ENCODE measurements at regions not wholly inside any gene's neighbourhood (a gene's known extent, or its start where the extent isn't known, plus 50 kb on each side); places are given as distances from the start of the nearest gene placed in this dataset.
"Not testable (repeated sequence)": the region's sequence is repeated elsewhere in the genome, so short reads cannot be mapped to it uniquely, and the experiment has no call there.

DNA sequence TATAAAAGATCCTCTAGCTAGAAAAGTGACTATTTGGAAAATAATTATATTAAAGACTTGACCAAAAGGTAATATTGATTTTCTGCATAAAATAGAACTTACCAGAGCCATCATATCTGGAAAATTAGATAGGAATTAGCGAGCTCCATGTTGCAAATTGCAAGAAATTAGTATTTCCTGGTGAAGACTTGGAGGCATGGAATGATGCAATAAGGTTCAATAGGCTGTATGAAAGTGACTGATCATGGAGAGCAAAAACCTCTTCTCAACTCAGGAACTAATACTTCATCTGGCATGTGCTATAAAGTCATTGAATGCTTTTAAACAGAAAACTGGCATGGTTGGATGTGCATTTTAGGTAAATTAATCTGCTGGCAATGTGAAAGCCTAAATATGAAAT is 66.3 kb upstream of the UFM1 start:
- Mint-ChIP-seq H3K9me3 (peaks cover 6% of the 10 kb centered on the region), H3K27ac (no peak overlapping the region), H3K4me3 (no peak overlapping the region), H3K27me3 (no peaks in the 10 kb centered on the region), H3K36me3 (ENCODE audit: low read depth) (no peaks in the 10 kb centered on the region), H3K4me1 (no peaks in the 10 kb centered on the region)
- intact Hi-C loops (cut with micrococcal nuclease) = no loop called here
- DNase-seq = no peak

DNA sequence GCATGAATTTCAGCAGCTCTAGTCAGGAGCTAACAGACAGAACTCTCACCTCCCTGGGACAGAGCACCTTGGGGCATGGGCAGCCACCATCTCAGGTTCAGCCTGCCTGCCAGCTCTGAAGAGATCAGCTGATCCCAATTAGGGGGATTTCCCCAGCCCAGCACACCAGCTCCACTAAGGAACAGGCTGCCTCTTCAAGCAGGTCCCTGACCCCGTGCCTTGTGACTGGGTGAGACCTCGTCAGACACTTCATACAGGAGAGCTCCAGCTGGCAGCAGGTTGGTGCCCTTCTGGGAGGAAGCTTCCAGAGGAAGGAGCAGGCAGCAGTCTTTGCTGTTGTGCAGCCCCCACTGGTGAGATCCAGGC is 84.5 kb upstream of the UFM1 start:
- DNase-seq = no peak
- no peak overlapping the region for H3K4me3 Mint-ChIP-seq
- no peaks in the 10 kb centered on the region for H3K36me3 Mint-ChIP-seq (ENCODE audit: low read depth)
- intact Hi-C loops (cut with micrococcal nuclease) = no loop called here
- H3K4me1 Mint-ChIP-seq = no peaks in the 10 kb centered on the region
- peaks cover 7% of the 10 kb centered on the region for H3K9me3 Mint-ChIP-seq
- no peaks in the 10 kb centered on the region for H3K27me3 Mint-ChIP-seq
- H3K27ac Mint-ChIP-seq = no peak overlapping the region

DNA sequence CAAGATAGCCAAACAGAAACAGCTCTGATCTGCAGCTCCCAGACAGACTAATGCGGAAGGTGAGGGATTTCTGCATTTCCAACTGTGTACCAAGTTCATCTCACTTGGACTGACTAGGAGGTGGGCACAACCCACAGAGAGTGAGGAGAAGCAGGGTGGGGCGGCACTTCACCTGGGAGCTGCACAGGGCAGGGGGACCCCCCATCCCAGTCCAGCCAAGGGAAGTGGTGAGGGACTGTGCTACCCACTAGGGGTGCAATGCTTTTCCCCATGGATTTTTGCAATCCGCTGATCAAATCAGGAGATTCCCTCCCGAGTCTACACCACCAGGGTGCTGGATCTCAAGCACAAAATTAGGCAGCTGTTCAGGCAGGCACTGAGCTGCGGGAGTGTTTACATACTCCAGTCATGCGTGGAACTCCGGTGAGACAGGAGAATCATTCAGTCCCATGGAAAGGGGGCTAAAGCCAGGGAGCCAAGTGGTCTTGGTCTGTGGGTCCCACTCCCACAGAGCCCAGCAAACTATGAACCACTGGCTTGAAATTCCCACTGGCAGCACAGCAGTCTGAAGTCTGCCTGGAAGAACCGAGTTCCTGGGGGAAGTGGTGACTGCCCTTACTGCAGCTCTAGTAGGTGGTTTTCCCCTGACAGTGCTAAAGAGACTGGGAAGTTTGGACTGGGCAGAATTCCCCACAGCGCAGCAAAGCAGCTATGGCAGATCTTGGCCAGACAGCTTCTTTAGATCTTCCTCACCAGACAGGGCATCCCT is 85.1 kb upstream of the UFM1 start:
- H3K27me3 Mint-ChIP-seq = no peaks in the 10 kb centered on the region
- H3K9me3 Mint-ChIP-seq = peaks cover 4% of the 10 kb centered on the region
- intact Hi-C loops (cut with micrococcal nuclease) = no loop called here
- no peak overlapping the region for H3K27ac Mint-ChIP-seq
- no peaks in the 10 kb centered on the region for H3K36me3 Mint-ChIP-seq (ENCODE audit: low read depth)
- no peak overlapping the region for H3K4me3 Mint-ChIP-seq
- H3K4me1 Mint-ChIP-seq = no peaks in the 10 kb centered on the region
- no peak for DNase-seq

DNA sequence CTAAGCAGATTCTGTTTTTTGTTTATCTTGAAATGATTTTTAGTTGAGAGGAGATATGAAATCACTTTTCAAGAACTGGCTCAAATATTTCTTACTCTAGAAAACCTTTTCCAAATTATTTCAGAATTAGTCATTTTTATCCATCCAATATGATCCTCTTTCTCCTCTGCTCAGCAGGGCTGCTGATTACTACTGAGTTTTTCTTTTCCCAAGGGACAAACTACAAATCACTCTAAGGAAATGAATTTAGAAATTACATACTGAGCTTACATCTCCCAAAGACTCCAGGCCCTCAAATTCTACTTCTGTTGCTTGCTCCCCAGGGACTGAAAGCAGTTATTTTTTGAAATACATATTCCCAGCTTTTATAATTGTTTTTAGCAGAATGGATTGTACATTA is 87.4 kb upstream of the UFM1 start:
- Mint-ChIP-seq H3K4me1 (no peaks in the 10 kb centered on the region), H3K9me3 (peaks cover 4% of the 10 kb centered on the region), H3K27ac (no peak overlapping the region), H3K36me3 (ENCODE audit: low read depth) (no peaks in the 10 kb centered on the region), H3K4me3 (no peak overlapping the region), H3K27me3 (no peaks in the 10 kb centered on the region)
- DNase-seq = no peak
- intact Hi-C loops (cut with micrococcal nuclease) = no loop called here

DNA sequence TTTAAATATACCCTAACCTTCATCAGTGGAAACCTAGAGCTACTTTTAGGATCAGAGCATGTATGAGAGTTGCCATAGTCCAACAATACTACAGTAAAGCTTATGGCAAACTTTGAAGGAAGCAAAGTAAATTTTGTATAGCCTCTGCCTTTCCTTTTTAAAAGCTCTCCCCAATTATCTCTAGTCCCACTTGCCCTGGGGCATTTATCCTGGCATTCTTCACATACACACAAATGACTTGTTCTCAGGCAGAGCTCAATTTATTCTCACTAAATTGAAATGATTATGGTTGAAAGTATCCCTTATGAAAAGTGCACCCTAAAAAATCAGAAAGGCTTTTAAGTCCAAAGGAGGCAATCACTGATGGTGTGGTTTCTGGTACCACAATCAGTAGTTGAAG is 94.1 kb upstream of the UFM1 start:
- Mint-ChIP-seq H3K4me3 (no peak overlapping the region), H3K36me3 (ENCODE audit: low read depth) (no peaks in the 10 kb centered on the region), H3K9me3 (no peaks in the 10 kb centered on the region), H3K4me1 (no peaks in the 10 kb centered on the region), H3K27me3 (no peaks in the 10 kb centered on the region), H3K27ac (no peak overlapping the region)
- no peak for DNase-seq
- intact Hi-C loops (cut with micrococcal nuclease) = no loop called here

DNA sequence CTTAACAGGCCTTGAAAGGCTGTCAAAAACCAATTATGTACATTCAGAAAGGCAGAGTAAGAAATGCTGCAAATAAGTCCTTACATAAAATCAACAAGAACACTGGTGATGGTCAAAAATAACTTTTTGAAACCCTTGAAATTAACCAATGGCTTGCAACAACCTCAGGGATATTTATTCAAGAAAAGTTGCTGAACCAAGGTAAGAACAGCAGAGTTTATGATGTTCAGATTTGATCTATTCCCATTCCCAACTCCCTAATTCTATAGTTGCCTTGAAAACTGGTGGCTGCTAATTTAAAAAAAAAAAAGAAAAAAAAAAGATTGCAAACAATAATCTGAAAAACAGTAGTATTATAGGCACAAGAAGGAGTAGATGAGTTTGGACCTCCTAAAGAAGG is 109.8 kb upstream of the UFM1 start:
- no peaks in the 10 kb centered on the region for H3K36me3 Mint-ChIP-seq (ENCODE audit: low read depth)
- no peak overlapping the region for H3K27ac Mint-ChIP-seq
- H3K9me3 Mint-ChIP-seq = no peaks in the 10 kb centered on the region
- H3K4me1 Mint-ChIP-seq = no peaks in the 10 kb centered on the region
- no peak for DNase-seq
- intact Hi-C loops (cut with micrococcal nuclease) = no loop called here
- no peaks in the 10 kb centered on the region for H3K27me3 Mint-ChIP-seq
- no peak overlapping the region for H3K4me3 Mint-ChIP-seq

DNA sequence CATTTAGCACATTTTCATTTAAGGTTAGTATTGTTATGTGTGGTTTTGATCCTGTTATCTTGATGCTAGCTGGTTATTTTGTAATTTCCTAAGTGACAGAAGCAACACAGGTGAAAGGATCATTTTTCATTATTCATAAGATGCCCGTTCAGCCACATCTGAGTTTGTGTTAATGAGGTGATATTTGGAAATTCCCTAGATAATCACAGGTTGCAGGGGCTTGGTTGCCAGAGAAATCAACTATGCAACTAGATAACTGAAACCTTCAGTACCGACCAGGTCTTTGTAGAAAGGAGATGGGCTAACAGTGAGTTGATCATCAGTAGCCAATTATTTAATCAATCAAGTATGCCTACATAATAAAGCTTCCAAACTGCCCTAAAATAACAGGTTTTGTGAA is 121.3 kb upstream of the UFM1 start:
- Mint-ChIP-seq H3K27me3 (no peaks in the 10 kb centered on the region), H3K4me1 (no peaks in the 10 kb centered on the region), H3K9me3 (peaks cover 8% of the 10 kb centered on the region), H3K4me3 (no peak overlapping the region), H3K36me3 (ENCODE audit: low read depth) (no peaks in the 10 kb centered on the region), H3K27ac (no peak overlapping the region)
- no peak for DNase-seq
- intact Hi-C loops (cut with micrococcal nuclease) = no loop called here

DNA sequence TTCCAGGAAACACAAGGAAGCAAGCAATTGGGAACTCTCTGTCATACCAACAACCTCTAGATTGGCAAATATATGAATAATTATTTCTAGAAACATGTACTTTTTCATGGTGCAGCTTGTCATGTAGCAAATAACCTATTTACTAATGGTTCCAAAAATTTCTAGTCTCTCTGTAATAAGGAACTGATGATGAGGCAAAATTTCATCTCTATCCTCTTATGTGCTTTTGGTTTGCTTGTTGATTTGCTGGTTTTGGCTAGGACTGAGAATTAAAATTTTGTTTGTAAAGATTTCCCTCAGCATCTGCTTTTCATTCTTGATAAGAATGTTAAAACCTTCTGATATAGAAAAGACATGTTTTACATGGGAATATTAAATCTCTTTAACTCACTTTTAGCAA is 123.2 kb upstream of the UFM1 start:
- Mint-ChIP-seq H3K9me3 (no peaks in the 10 kb centered on the region), H3K4me1 (no peaks in the 10 kb centered on the region), H3K27me3 (no peaks in the 10 kb centered on the region), H3K4me3 (no peak overlapping the region), H3K27ac (no peak overlapping the region), H3K36me3 (ENCODE audit: low read depth) (no peaks in the 10 kb centered on the region)
- no peak for DNase-seq
- intact Hi-C loops (cut with micrococcal nuclease) = no loop called here

DNA sequence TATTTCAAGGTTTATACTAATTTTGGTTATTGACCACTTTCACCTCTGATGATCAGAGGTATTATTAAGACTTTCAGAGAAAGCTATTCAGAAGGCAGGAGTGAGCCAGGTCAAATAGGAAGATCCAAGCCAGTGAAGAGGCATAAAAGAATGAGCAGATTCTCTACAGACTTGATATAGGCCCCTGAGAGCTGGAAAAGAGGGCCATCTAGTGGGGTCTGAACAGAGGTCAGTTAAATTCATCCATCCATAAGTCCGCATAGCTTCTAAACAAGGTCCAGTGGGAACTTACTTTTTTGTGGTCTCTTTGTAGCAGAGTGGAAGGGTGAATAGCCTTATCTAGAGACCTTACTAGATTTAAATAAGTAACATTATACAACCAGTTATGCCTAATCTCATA is 126.6 kb upstream of the UFM1 start:
- Mint-ChIP-seq H3K36me3 (ENCODE audit: low read depth) (no peaks in the 10 kb centered on the region), H3K27ac (no peak overlapping the region), H3K4me1 (no peaks in the 10 kb centered on the region), H3K4me3 (no peak overlapping the region), H3K9me3 (no peaks in the 10 kb centered on the region), H3K27me3 (no peaks in the 10 kb centered on the region)
- intact Hi-C loops (cut with micrococcal nuclease) = no loop called here
- no peak for DNase-seq

DNA sequence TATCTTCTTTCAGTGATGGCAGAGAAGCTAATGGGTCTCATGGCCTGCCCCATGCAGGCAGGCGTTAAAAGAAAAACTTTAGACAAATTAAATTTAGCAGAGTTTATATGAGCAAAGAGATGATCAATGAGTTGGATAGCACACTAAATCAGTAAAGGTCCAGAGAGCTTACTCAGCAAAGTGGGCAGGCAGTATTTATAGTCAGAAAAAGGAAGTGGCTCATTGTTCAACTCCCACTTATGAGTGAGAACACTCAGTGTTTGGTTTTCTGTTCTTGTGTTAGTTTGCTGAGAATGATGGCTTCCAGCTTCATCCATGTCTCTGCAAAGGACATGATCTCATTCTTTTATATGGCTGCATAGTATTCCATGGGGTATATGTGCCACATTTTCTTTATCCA is 128.5 kb upstream of the UFM1 start:
- intact Hi-C loops (cut with micrococcal nuclease); H3K36me3 Mint-ChIP-seq (ENCODE audit: low read depth); H3K4me3 Mint-ChIP-seq; DNase-seq; H3K4me1 Mint-ChIP-seq; H3K27me3 Mint-ChIP-seq; H3K27ac Mint-ChIP-seq; H3K9me3 Mint-ChIP-seq: not testable (repeated sequence)

DNA sequence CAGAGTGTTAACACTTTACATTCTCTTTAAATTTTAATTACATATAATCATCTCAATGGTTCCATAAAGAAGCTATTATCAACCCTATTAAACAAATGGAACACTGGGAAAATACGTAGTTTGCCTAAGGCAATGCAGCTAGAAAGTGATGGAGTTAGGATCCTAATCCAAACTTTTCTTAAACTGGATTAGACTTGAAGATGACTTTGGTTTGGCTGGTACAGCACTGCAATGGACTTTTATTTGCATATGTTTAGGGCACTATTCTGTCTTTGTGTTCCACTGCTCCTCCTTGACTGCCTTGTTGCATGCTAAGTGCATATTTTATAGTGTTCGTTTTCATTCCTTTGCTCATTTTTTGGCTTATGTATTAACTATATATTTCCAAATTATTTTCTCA is 133.5 kb upstream of the UFM1 start:
- Mint-ChIP-seq H3K36me3 (ENCODE audit: low read depth) (no peaks in the 10 kb centered on the region), H3K27me3 (no peaks in the 10 kb centered on the region)
- intact Hi-C loops (cut with micrococcal nuclease) = no loop called here

DNA sequence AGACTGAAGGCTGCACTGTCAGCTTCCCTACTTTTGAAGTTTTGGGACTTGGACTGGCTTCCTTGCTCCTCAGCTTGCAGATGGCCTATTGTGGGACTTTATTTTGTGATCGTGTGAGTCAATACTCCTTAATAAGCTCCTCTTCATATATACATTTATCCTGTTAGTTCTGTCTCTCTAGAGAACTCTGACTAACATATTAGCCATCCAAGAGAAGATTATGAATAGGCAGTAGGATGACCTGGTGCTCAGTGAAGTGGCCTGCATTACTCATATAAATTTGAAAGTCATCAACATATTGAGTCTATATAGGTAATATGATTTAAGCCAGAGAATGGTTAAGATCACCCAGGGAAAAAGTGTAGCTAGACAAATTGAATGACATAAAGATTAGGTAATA is 136.3 kb upstream of the UFM1 start:
- no peaks in the 10 kb centered on the region for H3K27me3 Mint-ChIP-seq
- DNase-seq = no peak
- no peak overlapping the region for H3K4me3 Mint-ChIP-seq
- H3K36me3 Mint-ChIP-seq (ENCODE audit: low read depth) = no peaks in the 10 kb centered on the region
- H3K9me3 Mint-ChIP-seq = peaks cover 7% of the 10 kb centered on the region
- H3K4me1 Mint-ChIP-seq = no peaks in the 10 kb centered on the region
- H3K27ac Mint-ChIP-seq = no peak overlapping the region
- intact Hi-C loops (cut with micrococcal nuclease) = no loop called here

More for the DNA sequence above, 133.5 kb upstream of the UFM1 start:
- Mint-ChIP-seq H3K27ac (no peak overlapping the region), H3K4me3 (no peak overlapping the region), H3K4me1 (no peaks in the 10 kb centered on the region), H3K9me3 (peaks cover 3% of the 10 kb centered on the region)
- DNase-seq = no peak

DNA sequence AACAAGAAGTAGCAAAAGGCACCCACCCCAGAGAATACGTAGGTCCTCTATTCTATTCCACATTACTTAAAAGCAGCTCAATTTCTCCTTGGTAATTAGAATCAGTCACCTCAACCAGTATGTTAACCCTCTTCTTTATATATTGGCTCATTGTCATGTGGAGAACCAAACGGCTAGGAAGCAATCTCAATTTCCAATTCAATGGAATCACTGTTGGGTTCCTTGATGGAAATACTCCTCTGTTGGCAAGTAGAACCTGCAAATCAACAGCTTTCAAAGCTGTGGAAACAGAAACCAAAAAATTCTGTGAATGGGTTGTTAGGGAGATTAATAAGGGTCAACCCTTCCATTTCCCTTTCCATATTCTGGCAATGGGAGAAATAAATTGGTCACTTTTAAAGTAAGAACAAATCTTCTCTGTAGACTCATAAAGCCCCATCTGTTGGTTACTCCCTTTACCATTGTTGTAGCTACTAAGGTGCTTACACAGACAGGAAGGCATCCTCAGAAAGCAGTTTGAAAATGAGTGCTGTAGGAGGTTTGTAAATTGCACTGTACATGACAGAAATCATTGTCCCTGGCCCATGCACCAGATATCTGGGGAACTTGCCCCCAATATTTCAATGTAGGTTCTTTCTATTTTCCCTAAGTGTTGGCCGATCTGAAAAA is 138.6 kb upstream of the UFM1 start:
- no peak overlapping the region for H3K4me3 Mint-ChIP-seq
- H3K27ac Mint-ChIP-seq = no peak overlapping the region
- peaks cover 7% of the 10 kb centered on the region for H3K9me3 Mint-ChIP-seq
- no peak for DNase-seq
- no peaks in the 10 kb centered on the region for H3K27me3 Mint-ChIP-seq
- no peaks in the 10 kb centered on the region for H3K4me1 Mint-ChIP-seq
- no peaks in the 10 kb centered on the region for H3K36me3 Mint-ChIP-seq (ENCODE audit: low read depth)
- intact Hi-C loops (cut with micrococcal nuclease) = no loop called here

DNA sequence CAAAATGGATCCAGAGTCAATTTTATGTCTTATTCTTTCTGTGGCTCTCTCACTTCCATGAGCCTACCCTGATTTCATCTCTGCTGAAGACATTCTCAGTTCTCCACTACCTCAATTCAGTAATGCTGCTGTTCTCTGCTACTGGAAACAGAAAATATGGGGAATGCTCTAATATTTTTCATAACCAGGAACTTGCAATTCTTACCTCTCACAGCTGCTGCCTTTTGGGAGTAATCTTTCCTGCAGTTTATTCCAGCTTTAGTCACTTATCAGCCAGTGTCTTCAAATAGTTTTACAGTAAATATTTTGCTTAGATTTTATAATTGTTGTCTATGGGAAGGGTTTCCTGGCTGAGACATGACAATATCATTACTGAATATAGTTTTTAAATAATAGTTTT is 145.1 kb upstream of the UFM1 start:
- DNase-seq = no peak
- Mint-ChIP-seq H3K4me3 (no peak overlapping the region), H3K27ac (no peak overlapping the region), H3K9me3 (no peaks in the 10 kb centered on the region), H3K4me1 (no peaks in the 10 kb centered on the region), H3K36me3 (ENCODE audit: low read depth) (no peaks in the 10 kb centered on the region), H3K27me3 (no peaks in the 10 kb centered on the region)
- intact Hi-C loops (cut with micrococcal nuclease) = no loop called here

DNA sequence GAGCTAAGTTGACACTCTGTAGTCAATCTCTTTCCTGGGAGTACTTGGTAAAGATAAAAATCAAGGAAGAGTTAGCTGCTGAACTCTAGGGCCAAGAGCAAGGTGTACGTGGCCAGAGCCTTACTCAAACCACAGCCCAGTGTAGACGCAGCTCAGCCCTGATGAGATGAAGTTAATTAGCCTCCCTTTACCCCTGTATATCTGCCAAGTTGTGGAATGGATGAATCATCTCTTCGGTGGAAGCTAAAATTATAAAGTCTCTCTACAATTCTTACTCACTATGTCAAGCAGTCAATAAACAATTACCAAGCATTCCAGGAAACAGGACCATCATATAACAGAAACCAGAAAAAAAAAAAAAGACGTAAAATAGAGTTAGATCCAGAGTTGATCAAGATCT is 146.9 kb upstream of the UFM1 start:
- no peaks in the 10 kb centered on the region for H3K27me3 Mint-ChIP-seq
- intact Hi-C loops (cut with micrococcal nuclease) = no loop called here
- peaks cover 3% of the 10 kb centered on the region for H3K9me3 Mint-ChIP-seq
- no peak overlapping the region for H3K4me3 Mint-ChIP-seq
- H3K27ac Mint-ChIP-seq = no peak overlapping the region
- no peak for DNase-seq
- no peaks in the 10 kb centered on the region for H3K36me3 Mint-ChIP-seq (ENCODE audit: low read depth)
- H3K4me1 Mint-ChIP-seq = no peaks in the 10 kb centered on the region
